HG03342 (cell line): ENCODE measurements at regions not wholly inside any gene's neighbourhood (a gene's known extent, or its start where the extent isn't known, plus 50 kb on each side); places are given as distances from the start of the nearest gene placed in this dataset.
"Not testable (repeated sequence)": the region's sequence is repeated elsewhere in the genome, so short reads cannot be mapped to it uniquely, and the experiment has no call there.

Experiments used
- ATAC-seq: cut with Tn5 transposase; IDR thresholded peaks from one replicate; pipeline ENCODE4 v1.9.1; 2021; ENCODE audit warnings: mild to moderate bottlenecking, moderate library complexity; ENCODE audit not compliant: unreplicated experiment

GRCh38 chr5:107011605-107012004 is 659.1 kb downstream of the EFNA5 start:
- ATAC-seq, result no peak

- ATAC-seq, result no peak
These were observed 660.7 kb downstream of the EFNA5 start for GRCh38 chr5:107010060-107010459.

- ATAC-seq, result no peak
These were observed 665.1 kb downstream of the EFNA5 start for GRCh38 chr5:107005653-107006052.

DNA sequence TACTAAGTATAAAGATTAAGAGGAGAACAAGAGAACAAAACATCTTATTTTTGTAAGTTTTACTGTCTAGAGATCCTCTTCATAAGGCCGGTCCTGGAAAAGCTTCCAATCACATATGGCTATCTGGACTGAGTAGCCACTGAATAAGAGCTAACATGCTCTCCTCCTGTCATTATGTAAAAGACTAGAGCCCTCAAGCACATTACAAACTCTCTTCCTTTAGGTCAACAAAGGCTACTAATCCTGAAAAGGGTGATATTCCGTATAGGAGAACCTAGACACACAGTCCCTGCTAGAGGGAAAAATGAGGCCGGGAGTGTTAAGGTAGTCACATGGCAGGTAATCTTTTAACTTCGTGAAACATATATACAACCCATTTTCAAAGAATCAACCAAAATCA is 665.6 kb downstream of the EFNA5 start:
- ATAC-seq, result no peak

GRCh38 chr5:107002115-107002514 is 668.6 kb downstream of the EFNA5 start:
- no peak for ATAC-seq

DNA sequence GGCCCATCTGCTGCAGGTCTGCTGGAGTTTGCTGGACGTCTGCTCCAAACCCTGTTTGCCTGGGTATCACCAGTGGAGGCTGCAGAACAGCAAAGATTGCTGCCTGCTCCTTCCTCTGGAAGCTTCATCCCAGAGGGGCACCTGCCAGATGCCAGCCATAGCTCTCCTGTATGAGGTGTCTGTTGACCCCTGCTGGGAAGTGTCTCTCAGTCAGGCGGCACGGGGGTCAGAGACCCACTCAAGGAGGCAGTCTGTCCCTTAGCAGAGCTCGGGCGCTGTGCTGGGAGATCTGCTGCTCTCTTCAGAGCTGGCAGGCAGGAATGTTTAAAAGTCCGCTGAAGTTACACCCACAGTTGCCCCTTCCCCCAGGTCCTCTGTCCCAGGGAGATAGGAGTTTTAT is 671.2 kb downstream of the EFNA5 start:
- not testable (repeated sequence) for ATAC-seq

- ATAC-seq, result no peak
These were observed 684.7 kb downstream of the EFNA5 start for GRCh38 chr5:106986006-106986405.

GRCh38 chr5:106985174-106985573 is 685.6 kb downstream of the EFNA5 start:
- no peak for ATAC-seq

- not testable (repeated sequence) for ATAC-seq
These were observed 691.6 kb downstream of the EFNA5 start for GRCh38 chr5:106979178-106979577.

DNA sequence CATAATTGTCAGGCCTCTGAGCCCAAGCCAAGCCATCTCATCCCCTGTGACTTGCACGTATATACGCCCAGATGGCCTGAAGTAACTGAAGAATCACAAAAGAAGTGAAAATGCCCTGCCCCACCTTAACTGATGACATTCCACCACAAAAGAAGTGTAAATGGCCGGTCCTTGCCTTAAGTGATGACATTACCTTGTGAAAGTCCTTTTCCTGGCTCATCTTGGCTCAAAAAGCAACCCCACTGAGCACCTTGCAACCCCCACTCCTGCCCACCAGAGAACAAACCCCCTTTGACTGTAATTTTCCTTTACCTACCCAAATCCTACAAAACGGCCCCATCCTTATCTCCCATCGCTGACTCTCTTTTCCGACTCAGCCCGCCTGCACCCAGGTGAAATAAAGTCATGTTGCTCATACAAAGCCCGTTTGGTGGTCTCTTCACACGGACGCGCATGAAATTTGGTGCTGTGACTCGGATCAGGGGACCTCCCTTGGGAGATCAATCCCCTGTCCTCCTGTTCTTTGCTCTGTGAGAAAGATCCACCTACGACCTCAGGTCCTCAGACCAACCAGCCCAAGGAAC is 692.1 kb downstream of the EFNA5 start:
- ATAC-seq, result not testable (repeated sequence)

- no peak for ATAC-seq
These were observed 694.4 kb downstream of the EFNA5 start for GRCh38 chr5:106976363-106976762.

DNA sequence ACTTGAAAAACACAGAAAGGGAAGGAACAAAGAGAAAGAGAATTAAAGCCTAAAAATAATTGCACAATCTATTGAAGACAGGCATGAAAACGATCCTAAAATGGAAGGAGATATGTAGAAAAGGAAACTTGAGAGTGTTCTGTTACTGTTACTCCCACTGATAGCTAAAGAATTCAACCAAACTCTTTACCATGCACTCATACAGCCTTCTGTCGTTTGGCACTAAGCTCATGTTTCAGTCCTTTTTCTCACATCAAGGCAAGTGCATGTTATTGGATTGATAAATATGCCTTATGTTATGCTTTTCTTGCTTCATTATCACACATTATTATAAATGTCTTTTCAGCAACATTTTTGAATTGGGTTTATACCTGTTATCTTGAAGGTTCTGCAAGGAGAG is 696.5 kb downstream of the EFNA5 start:
- no peak for ATAC-seq

- no peak for ATAC-seq
These were observed 703.9 kb downstream of the EFNA5 start for GRCh38 chr5:106966686-106967315.

GRCh38 chr5:106964132-106964531 is 706.6 kb downstream of the EFNA5 start:
- ATAC-seq, result no peak

DNA sequence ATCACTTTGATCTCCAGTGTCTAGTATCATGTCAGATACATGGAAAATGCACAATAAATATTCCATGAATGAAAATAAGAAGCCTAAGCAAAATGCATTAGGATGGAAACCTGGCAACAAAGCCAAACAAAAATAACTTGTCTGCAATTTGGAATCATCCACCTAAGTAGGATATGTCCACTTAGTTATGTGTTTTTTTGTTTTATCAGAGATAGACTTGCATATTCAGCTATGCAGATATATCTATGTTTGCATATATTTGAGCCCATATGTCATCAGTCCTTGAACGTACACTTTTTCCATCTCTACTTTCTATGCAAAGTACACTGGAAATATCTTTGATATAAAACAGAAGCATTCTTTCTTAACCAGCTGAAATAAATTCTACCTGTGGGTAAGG is 707.1 kb downstream of the EFNA5 start:
- no peak for ATAC-seq

- ATAC-seq, result no peak
These were observed 708.1 kb downstream of the EFNA5 start for GRCh38 chr5:106962464-106963230.

DNA sequence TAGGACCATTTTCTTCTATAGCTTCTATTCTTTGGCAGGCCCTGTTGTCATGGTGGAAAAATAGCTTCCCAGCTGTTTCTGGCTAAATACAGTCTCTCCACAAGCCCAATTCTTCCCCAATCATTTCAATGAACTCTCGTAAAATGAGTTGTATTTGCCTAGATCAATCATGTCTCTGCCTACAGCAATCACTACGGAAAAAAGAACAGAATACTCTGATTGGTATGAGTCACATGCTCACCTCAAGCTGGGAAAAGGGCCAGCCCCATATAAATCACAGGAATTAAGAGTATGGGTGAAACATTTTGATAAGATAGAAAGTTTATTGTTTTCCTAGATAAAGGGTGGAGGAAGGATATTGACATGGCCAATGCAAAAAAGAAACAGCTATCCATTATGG is 711.4 kb downstream of the EFNA5 start:
- no peak for ATAC-seq

GRCh38 chr5:106957336-106957735 is 713.4 kb downstream of the EFNA5 start:
- no peak for ATAC-seq

DNA sequence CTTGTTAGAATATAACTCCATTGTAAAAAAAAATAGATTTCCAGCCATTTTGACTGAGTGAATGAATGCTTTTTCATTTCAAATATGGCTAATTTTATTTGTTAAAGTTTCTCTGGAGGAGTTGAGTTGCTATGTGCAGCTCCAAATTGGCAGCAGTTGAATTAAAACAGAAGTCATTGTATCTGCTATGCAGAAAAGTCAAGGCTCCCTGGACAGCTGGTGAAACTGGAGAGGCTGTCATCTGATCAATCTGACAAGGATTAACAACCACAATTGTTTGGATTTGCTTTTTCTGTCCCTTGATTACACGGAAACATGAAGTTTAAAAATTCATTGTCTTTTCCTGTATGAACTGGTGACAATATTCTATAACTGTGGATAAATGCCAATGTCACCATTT is 713.9 kb downstream of the EFNA5 start:
- no peak for ATAC-seq

DNA sequence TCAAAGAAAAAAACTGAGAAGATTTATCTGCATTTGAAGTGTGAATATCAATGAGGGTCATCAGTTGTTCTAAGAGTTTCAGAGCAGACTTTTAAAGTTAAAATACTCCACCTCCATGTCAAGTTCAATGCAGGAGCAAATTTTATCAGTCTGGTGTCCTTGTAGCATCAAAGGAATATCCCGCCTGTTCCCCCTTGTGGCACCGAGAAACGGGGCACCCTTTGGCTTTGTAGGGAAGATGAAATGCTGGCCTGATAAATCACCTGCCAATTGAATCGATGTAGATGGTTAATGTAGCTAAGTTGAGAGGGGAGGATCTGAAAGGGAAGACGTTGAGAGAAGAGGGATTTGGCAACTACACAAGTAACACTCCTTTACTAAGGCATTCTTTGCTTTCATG is 714.5 kb downstream of the EFNA5 start:
- no peak for ATAC-seq

DNA sequence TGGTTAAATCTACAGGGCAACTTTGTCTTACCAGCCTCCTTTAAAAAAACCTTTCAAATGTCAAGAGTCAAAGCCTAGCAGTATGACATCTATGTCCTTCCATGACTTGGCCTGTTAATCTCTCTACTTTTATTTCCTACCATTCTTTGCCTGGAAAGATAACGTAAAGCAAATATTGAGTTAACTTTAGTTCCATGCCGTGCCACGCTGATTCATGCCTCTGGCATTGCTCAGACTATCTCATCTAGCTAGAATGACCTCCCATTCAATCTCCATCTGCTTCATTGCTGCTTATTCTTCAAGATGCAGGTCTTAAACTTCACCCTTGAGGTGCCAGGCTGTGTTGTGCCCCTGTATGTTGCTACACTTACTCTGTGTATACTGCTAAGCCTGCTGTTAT is 729.8 kb downstream of the EFNA5 start:
- no peak for ATAC-seq

DNA sequence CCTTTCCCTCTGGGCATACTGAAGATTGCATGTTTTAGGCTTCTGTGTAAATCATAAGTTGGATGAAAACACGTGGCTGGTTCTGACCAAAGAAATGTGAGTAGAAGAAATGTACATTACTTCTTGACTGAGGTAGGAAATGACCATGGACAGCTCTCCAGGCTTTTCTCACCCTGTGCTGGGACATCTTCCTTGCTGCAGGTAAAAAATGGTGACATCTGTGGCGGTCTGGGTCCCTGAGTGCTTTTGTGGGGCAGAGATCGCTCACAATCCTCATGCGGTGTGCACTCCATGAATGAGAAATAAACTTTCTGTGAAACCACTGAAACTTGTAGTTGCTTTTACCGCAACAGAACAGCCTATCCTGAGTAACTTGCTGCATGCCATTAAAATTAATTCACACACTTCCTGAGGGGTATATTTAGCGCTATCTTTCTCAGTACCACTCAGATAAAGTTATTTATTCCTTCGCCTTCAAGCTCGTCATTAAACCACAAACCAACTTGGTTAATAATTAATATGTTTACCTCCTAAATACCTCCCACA is 730.4 kb downstream of the EFNA5 start:
- ATAC-seq, result no peak
